ENCODE measurements at regions not wholly inside any gene's neighbourhood (a gene's known extent, or its start where the extent isn't known, plus 50 kb on each side); places are given as distances from the start of the nearest gene placed in this dataset.

- H3K4me3 ChIP-seq (ENCODE audit: insufficient read depth, low read depth, low read length) = no peak overlapping the region
- H3K27me3 ChIP-seq (ENCODE audit: control insufficient read depth, insufficient read depth, low read length, poor library complexity, severe bottlenecking) = no peaks in the 10 kb centered on the region
- 88% methylated on average over 4 of the region's 4 CpGs for WGBS, 2 experiments
- H3K36me3 ChIP-seq (ENCODE audit: control insufficient read depth, insufficient read depth, low read length) = no peaks in the 10 kb centered on the region
- H3K27ac ChIP-seq (ENCODE audit: insufficient read depth, low read depth, low read length, poor library complexity, severe bottlenecking) = no peak overlapping the region
- peaks cover 2% of the 10 kb centered on the region for H3K4me1 ChIP-seq (ENCODE audit: control insufficient read depth, insufficient read depth, low read length)
- no peaks in the 10 kb centered on the region for H3K9me3 ChIP-seq (ENCODE audit: control insufficient read depth, low read length)
These were observed 562.1 kb downstream of the NPHP4 start for GRCh38 chr1:5430136-5430535.

DNA sequence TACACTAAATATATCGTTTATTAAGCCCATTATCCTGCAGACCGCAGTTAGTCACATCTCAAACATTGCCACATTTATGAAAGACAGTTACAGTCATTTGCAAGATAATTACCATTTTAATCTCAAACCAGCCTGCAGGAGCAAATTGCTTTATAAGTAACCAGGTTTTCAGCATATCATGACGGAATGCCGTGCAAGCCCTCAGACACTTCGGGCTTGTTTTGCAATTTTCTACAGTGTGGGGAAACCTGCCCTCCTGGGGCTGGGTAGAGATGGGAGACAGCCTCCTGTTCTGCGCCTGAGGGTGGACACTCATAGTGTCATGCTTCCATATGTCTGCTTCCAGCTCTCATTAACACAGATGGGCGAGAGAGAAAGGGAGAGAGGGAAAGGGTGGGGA lies 563.9 kb downstream of the NPHP4 start:
- Histone ChIP-seq H3K4me3 (ENCODE audit: insufficient read depth, low read depth, low read length) (no peak overlapping the region), H3K27me3 (ENCODE audit: control insufficient read depth, insufficient read depth, low read length, poor library complexity, severe bottlenecking) (no peaks in the 10 kb centered on the region), H3K9me3 (ENCODE audit: control insufficient read depth, low read length) (no peaks in the 10 kb centered on the region), H3K27ac (ENCODE audit: insufficient read depth, low read depth, low read length, poor library complexity, severe bottlenecking) (no peak overlapping the region), H3K36me3 (ENCODE audit: control insufficient read depth, insufficient read depth, low read length) (no peaks in the 10 kb centered on the region), H3K4me1 (ENCODE audit: control insufficient read depth, insufficient read depth, low read length) (no peaks in the 10 kb centered on the region)
- WGBS, 2 experiments = 85 to 90% methylated on average over 7 of the region's 7 CpGs

DNA sequence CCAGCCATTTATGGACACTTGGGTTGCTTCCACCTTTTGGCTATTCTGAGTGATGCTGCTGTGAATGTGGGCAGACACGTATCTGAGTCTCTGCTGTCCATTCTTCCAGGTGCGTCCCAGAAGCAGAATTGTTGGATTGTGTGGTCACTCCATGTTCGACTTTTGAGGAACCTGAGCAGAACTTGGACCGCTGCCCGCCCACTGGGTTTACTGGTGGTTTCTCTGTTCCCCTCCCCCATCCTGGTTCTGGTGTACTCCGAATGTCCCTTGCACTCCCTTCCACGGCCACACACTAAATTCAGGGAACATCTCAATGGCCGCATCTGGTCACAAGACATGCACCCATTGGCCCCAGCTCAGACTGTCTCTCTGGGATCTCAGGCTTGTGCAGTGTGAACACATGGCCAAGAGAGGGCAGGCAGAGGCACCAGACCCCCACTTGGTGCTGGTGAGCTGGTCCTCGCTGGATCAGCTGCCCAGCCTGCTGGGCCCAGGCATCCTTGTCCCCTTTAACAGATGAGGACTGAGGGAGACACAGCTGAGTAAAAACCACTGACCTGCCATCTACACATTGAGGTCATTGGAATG lies 565.1 kb downstream of the NPHP4 start:
- Histone ChIP-seq H3K27ac (ENCODE audit: insufficient read depth, low read depth, low read length, poor library complexity, severe bottlenecking) (no peak overlapping the region), H3K4me3 (ENCODE audit: insufficient read depth, low read depth, low read length) (no peak overlapping the region)
- 93 to 94% methylated on average over 9 of the region's 9 CpGs for WGBS, 2 experiments

GRCh38 chr1:5424802-5425703 lies 567.2 kb downstream of the NPHP4 start:
- no peak overlapping the region for H3K4me3 ChIP-seq (ENCODE audit: insufficient read depth, low read depth, low read length)
- no peaks in the 10 kb centered on the region for H3K36me3 ChIP-seq (ENCODE audit: control insufficient read depth, insufficient read depth, low read length)
- H3K4me1 ChIP-seq (ENCODE audit: control insufficient read depth, insufficient read depth, low read length) = no peaks in the 10 kb centered on the region
- no peaks in the 10 kb centered on the region for H3K27me3 ChIP-seq (ENCODE audit: control insufficient read depth, insufficient read depth, low read length, poor library complexity, severe bottlenecking)
- H3K9me3 ChIP-seq (ENCODE audit: control insufficient read depth, low read length) = no peaks in the 10 kb centered on the region
- no peak overlapping the region for H3K27ac ChIP-seq (ENCODE audit: insufficient read depth, low read depth, low read length, poor library complexity, severe bottlenecking)
- WGBS, 2 experiments = 16 to 19% methylated on average over 19 of the region's 19 CpGs

More for the DNA sequence above, 565.1 kb downstream of the NPHP4 start:
- H3K9me3 ChIP-seq (ENCODE audit: control insufficient read depth, low read length) = no peaks in the 10 kb centered on the region
- no peaks in the 10 kb centered on the region for H3K4me1 ChIP-seq (ENCODE audit: control insufficient read depth, insufficient read depth, low read length)
- H3K36me3 ChIP-seq (ENCODE audit: control insufficient read depth, insufficient read depth, low read length) = no peaks in the 10 kb centered on the region
- no peaks in the 10 kb centered on the region for H3K27me3 ChIP-seq (ENCODE audit: control insufficient read depth, insufficient read depth, low read length, poor library complexity, severe bottlenecking)

DNA sequence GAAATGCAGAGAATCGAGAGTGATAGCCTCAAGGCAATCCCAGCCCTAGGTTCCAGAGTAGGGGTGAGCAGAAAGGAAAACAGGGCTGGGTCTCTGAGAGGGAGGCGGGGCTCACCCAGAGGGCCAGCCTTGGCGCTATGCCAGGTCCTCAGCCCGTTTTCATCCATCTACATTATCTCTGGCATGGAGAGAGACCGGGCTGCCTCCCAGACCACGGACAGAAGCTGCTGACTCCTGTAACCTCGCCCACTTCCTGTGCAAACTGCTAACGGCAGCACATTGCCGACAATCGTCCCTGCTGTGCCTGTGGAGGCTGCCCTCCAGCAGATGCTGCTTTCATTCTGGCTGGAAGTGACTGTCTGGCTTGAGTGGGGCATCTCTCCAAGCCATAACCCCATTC lies 569.1 kb downstream of the NPHP4 start:
- H3K27me3 ChIP-seq (ENCODE audit: control insufficient read depth, insufficient read depth, low read length, poor library complexity, severe bottlenecking) = no peaks in the 10 kb centered on the region
- no peaks in the 10 kb centered on the region for H3K4me1 ChIP-seq (ENCODE audit: control insufficient read depth, insufficient read depth, low read length)
- WGBS, 2 experiments = 70 to 79% methylated on average over 10 of the region's 10 CpGs
- no peak overlapping the region for H3K27ac ChIP-seq (ENCODE audit: insufficient read depth, low read depth, low read length, poor library complexity, severe bottlenecking)
- H3K9me3 ChIP-seq (ENCODE audit: control insufficient read depth, low read length) = no peaks in the 10 kb centered on the region
- H3K36me3 ChIP-seq (ENCODE audit: control insufficient read depth, insufficient read depth, low read length) = no peaks in the 10 kb centered on the region
- no peak overlapping the region for H3K4me3 ChIP-seq (ENCODE audit: insufficient read depth, low read depth, low read length)

DNA sequence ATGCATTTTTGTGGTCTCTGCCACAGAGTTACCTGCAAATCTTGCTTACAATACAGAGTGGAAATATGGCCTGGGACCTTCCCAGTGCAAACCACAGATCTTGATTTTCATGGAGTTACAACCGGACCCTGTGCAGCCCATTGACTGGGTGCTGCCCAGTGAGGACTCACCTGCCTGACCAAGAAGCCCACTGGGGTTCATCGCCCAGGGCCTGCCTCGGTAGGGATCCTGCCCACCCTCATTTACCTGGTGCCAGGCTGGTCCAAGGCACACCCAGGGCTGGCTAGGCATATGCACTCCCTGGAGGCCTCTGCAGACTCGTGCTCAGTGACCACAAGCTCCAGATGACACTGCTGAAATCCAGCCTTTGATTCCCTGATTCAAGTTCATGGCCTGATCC lies 572.7 kb downstream of the NPHP4 start:
- Histone ChIP-seq H3K9me3 (ENCODE audit: control insufficient read depth, low read length) (no peaks in the 10 kb centered on the region), H3K4me3 (ENCODE audit: insufficient read depth, low read depth, low read length) (no peak overlapping the region), H3K27ac (ENCODE audit: insufficient read depth, low read depth, low read length, poor library complexity, severe bottlenecking) (no peak overlapping the region), H3K36me3 (ENCODE audit: control insufficient read depth, insufficient read depth, low read length) (no peaks in the 10 kb centered on the region), H3K27me3 (ENCODE audit: control insufficient read depth, insufficient read depth, low read length, poor library complexity, severe bottlenecking) (no peaks in the 10 kb centered on the region), H3K4me1 (ENCODE audit: control insufficient read depth, insufficient read depth, low read length) (no peaks in the 10 kb centered on the region)
- 88 to 93% methylated on average over 4 of the region's 4 CpGs for WGBS, 2 experiments

DNA sequence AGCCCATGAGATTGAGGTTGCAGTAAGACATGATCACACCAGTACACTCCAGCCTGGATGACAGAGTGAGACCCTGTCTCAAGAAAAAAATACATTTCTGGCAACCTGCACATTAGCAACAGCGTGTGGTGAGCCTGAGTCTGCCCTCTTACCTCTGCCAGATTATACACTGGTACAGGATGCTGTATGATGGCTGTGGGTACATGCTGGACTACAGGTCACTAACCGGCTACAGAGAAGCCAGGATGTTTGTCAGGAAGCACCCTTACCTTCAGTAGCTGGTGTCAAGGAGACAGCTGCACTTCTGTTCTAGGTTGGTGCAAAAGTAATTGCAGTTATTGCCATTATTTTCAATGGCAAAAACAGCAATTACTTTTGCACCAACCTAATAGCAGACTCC lies 575.7 kb downstream of the NPHP4 start:
- Histone ChIP-seq H3K27me3 (ENCODE audit: control insufficient read depth, insufficient read depth, low read length, poor library complexity, severe bottlenecking) (no peaks in the 10 kb centered on the region), H3K4me1 (ENCODE audit: control insufficient read depth, insufficient read depth, low read length) (no peaks in the 10 kb centered on the region), H3K27ac (ENCODE audit: insufficient read depth, low read depth, low read length, poor library complexity, severe bottlenecking) (no peak overlapping the region), H3K9me3 (ENCODE audit: control insufficient read depth, low read length) (no peaks in the 10 kb centered on the region), H3K4me3 (ENCODE audit: insufficient read depth, low read depth, low read length) (no peak overlapping the region), H3K36me3 (ENCODE audit: control insufficient read depth, insufficient read depth, low read length) (no peaks in the 10 kb centered on the region)
- 89 to 97% methylated on average over 2 of the region's 2 CpGs for WGBS, 2 experiments

- WGBS, 2 experiments = 74 to 82% methylated on average over 7 of the region's 7 CpGs
- H3K27me3 ChIP-seq (ENCODE audit: control insufficient read depth, insufficient read depth, low read length, poor library complexity, severe bottlenecking) = no peaks in the 10 kb centered on the region
- no peaks in the 10 kb centered on the region for H3K36me3 ChIP-seq (ENCODE audit: control insufficient read depth, insufficient read depth, low read length)
- no peaks in the 10 kb centered on the region for H3K4me1 ChIP-seq (ENCODE audit: control insufficient read depth, insufficient read depth, low read length)
- H3K9me3 ChIP-seq (ENCODE audit: control insufficient read depth, low read length) = no peaks in the 10 kb centered on the region
- H3K27ac ChIP-seq (ENCODE audit: insufficient read depth, low read depth, low read length, poor library complexity, severe bottlenecking) = no peak overlapping the region
- no peak overlapping the region for H3K4me3 ChIP-seq (ENCODE audit: insufficient read depth, low read depth, low read length)
These were observed 576.6 kb downstream of the NPHP4 start for GRCh38 chr1:5415606-5416005.

DNA sequence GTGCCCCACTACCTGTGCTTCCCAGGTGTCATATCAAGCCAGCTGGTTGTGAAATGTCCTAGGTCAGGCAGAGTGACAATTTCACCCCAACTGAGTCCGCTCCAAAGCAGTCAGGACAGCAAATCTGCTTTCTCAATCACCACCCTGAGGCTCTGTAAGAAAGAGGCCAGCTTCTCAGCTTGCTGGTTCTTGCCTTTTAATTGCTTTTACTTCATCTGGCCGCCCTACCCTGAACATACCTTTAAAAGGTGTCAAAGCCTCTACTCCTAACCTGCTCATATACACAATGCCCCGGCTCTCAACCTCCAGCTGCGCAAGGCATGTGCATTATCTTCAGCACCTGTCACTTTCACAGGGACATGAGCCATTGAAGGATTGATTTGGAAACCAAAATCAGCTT lies 581.6 kb downstream of the NPHP4 start:
- no peak overlapping the region for H3K27ac ChIP-seq (ENCODE audit: insufficient read depth, low read depth, low read length, poor library complexity, severe bottlenecking)
- 91 to 93% methylated on average over 4 of the region's 4 CpGs for WGBS, 2 experiments
- H3K9me3 ChIP-seq (ENCODE audit: control insufficient read depth, low read length) = no peaks in the 10 kb centered on the region
- H3K27me3 ChIP-seq (ENCODE audit: control insufficient read depth, insufficient read depth, low read length, poor library complexity, severe bottlenecking) = no peaks in the 10 kb centered on the region
- no peaks in the 10 kb centered on the region for H3K36me3 ChIP-seq (ENCODE audit: control insufficient read depth, insufficient read depth, low read length)
- no peak overlapping the region for H3K4me3 ChIP-seq (ENCODE audit: insufficient read depth, low read depth, low read length)
- no peaks in the 10 kb centered on the region for H3K4me1 ChIP-seq (ENCODE audit: control insufficient read depth, insufficient read depth, low read length)

DNA sequence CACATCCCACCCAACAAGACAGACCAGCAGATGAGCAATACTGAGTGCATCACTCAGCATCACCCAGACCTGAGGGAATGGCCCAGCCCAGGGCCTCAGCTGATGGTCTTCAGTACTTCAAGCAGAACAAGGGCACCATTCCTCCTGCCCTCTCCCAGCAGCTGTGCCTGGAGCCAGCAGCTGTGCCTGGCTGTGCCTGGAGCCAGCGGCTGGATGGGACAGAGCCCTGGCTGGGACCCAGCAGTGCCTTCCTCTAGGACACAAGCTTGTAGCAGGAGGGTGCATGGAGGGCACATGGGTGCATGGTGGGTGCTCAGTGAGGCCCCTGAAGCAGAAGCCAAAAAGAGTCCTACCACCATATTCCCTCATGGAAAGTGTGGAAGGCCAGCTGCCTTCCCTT lies 583.8 kb downstream of the NPHP4 start:
- WGBS, 2 experiments = 86 to 97% methylated on average over 1 of the region's 1 CpG

More for the DNA sequence above, 583.8 kb downstream of the NPHP4 start:
- Histone ChIP-seq H3K4me3 (ENCODE audit: insufficient read depth, low read depth, low read length) (no peak overlapping the region), H3K27ac (ENCODE audit: insufficient read depth, low read depth, low read length, poor library complexity, severe bottlenecking) (no peak overlapping the region), H3K36me3 (ENCODE audit: control insufficient read depth, insufficient read depth, low read length) (no peaks in the 10 kb centered on the region), H3K4me1 (ENCODE audit: control insufficient read depth, insufficient read depth, low read length) (no peaks in the 10 kb centered on the region), H3K9me3 (ENCODE audit: control insufficient read depth, low read length) (no peaks in the 10 kb centered on the region), H3K27me3 (ENCODE audit: control insufficient read depth, insufficient read depth, low read length, poor library complexity, severe bottlenecking) (no peaks in the 10 kb centered on the region)

All from ectodermal cell (in vitro differentiated cells).